ENCODE measurements at regions not wholly inside any gene's neighbourhood (a gene's known extent, or its start where the extent isn't known, plus 50 kb on each side); places are given as distances from the start of the nearest gene placed in this dataset.
"Not testable (repeated sequence)": the region's sequence is repeated elsewhere in the genome, so short reads cannot be mapped to it uniquely, and the experiment has no call there.

- 45% methylated on average over 5 of the region's 10 CpGs for WGBS (ENCODE audit: missing lambda C conversion rate)
- POLR2A ChIA-PET = no interaction called here
- ATAC-seq (no peak), DNase-seq (ENCODE audit: low read depth in 1 of 2, low spot score in 1 of 2) (no peak), FAIRE-seq (no peak)
- TF ChIP-seq RCOR1 (IDR thresholded peaks at IDR 0.05; ENCODE audit: low read depth, low read length) (no peak), HEYL (CRISPR knock-in tag; IDR thresholded peaks at IDR 0.05) (no peak), HMGXB4 (CRISPR knock-in tag; IDR thresholded peaks at IDR 0.05; ENCODE audit: borderline replicate concordance) (no peak), HES2 (IDR thresholded peaks at IDR 0.05) (no peak), KDM5A (IDR thresholded peaks at IDR 0.05) (no peak), JUN (IDR thresholded peaks at IDR 0.05) (no peak)
- H3K4me3 ChIP-seq = no peak overlapping the region
- H3K27ac ChIP-seq = no peak overlapping the region
- no peak overlapping the region for H3K4me2 ChIP-seq
- H3K9me3 ChIP-seq = peaks cover 3% of the 10 kb centered on the region; the same call in 1 of the 3 replicates
- CTCF ChIA-PET = no interaction called here
- no peaks in the 10 kb centered on the region for H3K4me1 ChIP-seq
Observed at GRCh38 chr14:105901226-105901625, 374.8 kb downstream of the TMEM121 start.

GRCh38 chr14:105902131-105902898 is 375.9 kb downstream of the TMEM121 start:
- 80% methylated on average over 1 of the region's 15 CpGs for WGBS (ENCODE audit: missing lambda C conversion rate)

GRCh38 chr14:105902899-105903165 is 376.4 kb downstream of the TMEM121 start:
- CTCF ChIA-PET; POLR2A ChIA-PET; DNase-seq (ENCODE audit: low read depth in 1 of 2, low spot score in 1 of 2); H3K4me3 ChIP-seq; FAIRE-seq; H3K27ac ChIP-seq; H3K4me2 ChIP-seq; ATAC-seq; H3K4me1 ChIP-seq; H3K9me3 ChIP-seq: not testable (repeated sequence)
- no CpG with 5 or more reads among the region's 9 CpGs for WGBS (ENCODE audit: missing lambda C conversion rate)

More at GRCh38 chr14:105902131-105902898, 375.9 kb downstream of the TMEM121 start:
- TF ChIP-seq MAFK (IDR thresholded peaks at IDR 0.05; ENCODE audit: partially characterized antibody) = no peak
- TF ChIP-seq ZSCAN20 (CRISPR knock-in tag; IDR thresholded peaks at IDR 0.05) = no peak
- TF ChIP-seq CTCF (IDR thresholded peaks at IDR 0.05) = no peak
- no peak for TF ChIP-seq HMGXB4 (CRISPR knock-in tag; IDR thresholded peaks at IDR 0.05; ENCODE audit: borderline replicate concordance)
- TF ChIP-seq HES2 (IDR thresholded peaks at IDR 0.05) = no peak
- TF ChIP-seq E2F6 (IDR thresholded peaks at IDR 0.05; ENCODE audit: borderline replicate concordance, low read depth) = no peak
- no peak for TF ChIP-seq HOXA7 (CRISPR knock-in tag; IDR thresholded peaks at IDR 0.05)
- no peak for TF ChIP-seq ESRRA (IDR thresholded peaks at IDR 0.05; ENCODE audit: borderline replicate concordance, low read length)
- TF ChIP-seq RNF2 (IDR thresholded peaks at IDR 0.05; ENCODE audit: borderline replicate concordance, low read depth) = no peak
- no peak for TF ChIP-seq JUNB (IDR thresholded peaks at IDR 0.05)
- no peak for TF ChIP-seq POLR2AphosphoS2 (conservative IDR thresholded peaks at IDR 0.05; ENCODE audit: low read length)
- no peak for TF ChIP-seq PBX3 (IDR thresholded peaks at IDR 0.05)
- TF ChIP-seq MAX (IDR thresholded peaks at IDR 0.05) = no peak
- no peak for TF ChIP-seq POLR2A (IDR thresholded peaks at IDR 0.05; ENCODE audit: low read length)
- no peak for TF ChIP-seq CBX8 (IDR thresholded peaks at IDR 0.05)
- TF ChIP-seq MAZ (IDR thresholded peaks at IDR 0.05; ENCODE audit: borderline replicate concordance, low read depth, low read length) = no peak
- TF ChIP-seq RFX5 (IDR thresholded peaks at IDR 0.05) = no peak
- TF ChIP-seq RCOR1 (IDR thresholded peaks at IDR 0.05; ENCODE audit: low read depth, low read length) = no peak
- ChIA-PET CTCF (no interaction called here), POLR2A (no interaction called here)
- H3K4me1 ChIP-seq = no peaks in the 10 kb centered on the region
- H3K9me3 ChIP-seq = no peaks in the 10 kb centered on the region; the same call in 2 of the 3 replicates
- H3K27ac ChIP-seq = no peak overlapping the region
- FAIRE-seq (no peak), DNase-seq (ENCODE audit: low read depth in 1 of 2, low spot score in 1 of 2) (no peak), ATAC-seq (no peak)
- H3K4me3 ChIP-seq = no peak overlapping the region
- no peak overlapping the region for H3K4me2 ChIP-seq
